ENCODE measurements at regions not wholly inside any gene's neighbourhood (a gene's known extent, or its start where the extent isn't known, plus 50 kb on each side); places are given as distances from the start of the nearest gene placed in this dataset.

GRCh38 chr5:24161559-24161958, 483.2 kb downstream of the CDH10 start:
- TF ChIP-seq CTCF (conservative IDR thresholded peaks at IDR 0.05; ENCODE audit: low read length) (no peak), EZH2phosphoT487 (IDR thresholded peaks at IDR 0.05; ENCODE audit: borderline replicate concordance, low read depth, low read length) (no peak)

All from OCI-LY7 (cell line).